Endothelial cell of umbilical vein (primary cell): ENCODE measurements at regions not wholly inside any gene's neighbourhood (a gene's known extent, or its start where the extent isn't known, plus 50 kb on each side); places are given as distances from the start of the nearest gene placed in this dataset.

Experiments used
- BruUV-seq: library from RNA; stranded (reverse); fragments of 400-500 nt; replicated peaks from 2 replicates; lab custom pipeline; 2021; lab: Mats Ljungman, UMichigan
- CTCF ChIA-PET: fragments of 300-600, 350-600 bp; sonication (Branson Sonifier 250); formaldehyde crosslinking; loops from one replicate; lab custom pipeline; 2021; ENCODE audit warnings: antibody characterized with exemption, inconsistent platforms; lab: Charles Lee
- POLR2A ChIA-PET: fragments of 300-600, 350-600 bp; sonication (Branson Sonifier 250); formaldehyde crosslinking; loops from one replicate; lab custom pipeline; 2021; ENCODE audit warnings: antibody characterized with exemption, inconsistent platforms; lab: Charles Lee
- DNase-seq: peaks from one replicate; pipeline ENCODE4 v3.0.0-alpha.2; 2011; ENCODE audit warnings: low read depth, low spot score
- FAIRE-seq: peaks from 2 replicates; lab custom pipeline; 2011; peaks lifted over from hg19 to GRCh38; lab: Jason Lieb, UNC
- H2AFZ ChIP-seq: 2 replicates; pipeline ENCODE4 v1.6.0; 2012; ENCODE audit warnings: low read depth, low read length, control low read depth, inconsistent platforms
- H3K27ac ChIP-seq: 2 replicates; pipeline ENCODE4 v1.5.1; 2011; ENCODE audit warnings: low read depth, mild to moderate bottlenecking, control low read depth, low read length, moderate library complexity; ENCODE audit not compliant: insufficient read depth
- H3K27me3 ChIP-seq, 2 experiments: 2 replicates each; pipeline versions ENCODE4 v1.6.0 to v1.6.1; 2011; ENCODE audit warnings: low read length in 2 of 2, mixed read lengths in 1 of 2; ENCODE audit not compliant: control insufficient read depth in 2 of 2, insufficient read depth in 2 of 2
- H3K36me3 ChIP-seq, 2 experiments: 2 replicates in 1 of 2; 3 replicates in 1 of 2; pipeline ENCODE4 v1.5.1; 2011; ENCODE audit warnings: low read length in 2 of 2, mild to moderate bottlenecking in 1 of 2, moderate library complexity in 1 of 2; ENCODE audit not compliant: control insufficient read depth in 2 of 2, insufficient read depth in 2 of 2; ENCODE audit errors: extremely low read depth in 1 of 2
- H3K4me1 ChIP-seq: 3 replicates; pipeline ENCODE4 v1.5.1; 2011; ENCODE audit warnings: mild to moderate bottlenecking, low read length; ENCODE audit not compliant: control insufficient read depth, insufficient read depth; ENCODE audit errors: extremely low read depth
- H3K4me2 ChIP-seq: 2 replicates; pipeline ENCODE4 v1.6.1; 2011; ENCODE audit warnings: low read length, control low read depth, mixed read lengths; ENCODE audit not compliant: insufficient read depth
- H3K4me3 ChIP-seq, 3 experiments: fragments of 200-600 bp in 1 of 3; sonication (generic), shearing (Covaris generic) in 1 of 3; replicated peaks in 1 of 3; 2 replicates each; pipeline ENCODE4 v1.5.1; 2011 to 2016; ENCODE audit warnings: control low read depth in 3 of 3, low read length in 3 of 3, mild to moderate bottlenecking in 2 of 3, inconsistent platforms in 1 of 3, low read depth in 1 of 3, moderate library complexity in 1 of 3; ENCODE audit not compliant: insufficient read depth in 1 of 3
- H3K79me2 ChIP-seq: 2 replicates; pipeline ENCODE4 v1.6.0; 2012; ENCODE audit warnings: low read length, inconsistent platforms; ENCODE audit not compliant: control insufficient read depth, insufficient read depth
- H3K9ac ChIP-seq: replicated peaks from 2 replicates; pipeline ENCODE3; 2011; ENCODE audit warnings: low read length, control low read depth; ENCODE audit not compliant: insufficient read depth; ENCODE audit errors: extremely low read depth
- H3K9me1 ChIP-seq: replicated peaks from 3 replicates; pipeline ENCODE4 v1.6.0; 2011; ENCODE audit warnings: mild to moderate bottlenecking, low read length; ENCODE audit not compliant: control insufficient read depth, insufficient read depth; ENCODE audit errors: extremely low read depth
- H3K9me3 ChIP-seq: replicated peaks from 2 replicates; pipeline ENCODE4 v1.5.1; 2012; ENCODE audit warnings: low read length, inconsistent platforms; ENCODE audit not compliant: control insufficient read depth, insufficient read depth
- H4K20me1 ChIP-seq: replicated peaks from 2 replicates; pipeline ENCODE3; 2011; ENCODE audit warnings: mild to moderate bottlenecking, low read length; ENCODE audit not compliant: control insufficient read depth, insufficient read depth; ENCODE audit errors: extremely low read depth
- EZH2 ChIP-seq: IDR thresholded peaks from 2 replicates; pipeline ENCODE4 v1.6.1; 2012; ENCODE audit warnings: borderline replicate concordance, low read depth, mild to moderate bottlenecking, moderate library complexity, low read length, inconsistent platforms; ENCODE audit not compliant: severe bottlenecking
- FOS ChIP-seq: IDR thresholded peaks from 2 replicates; pipeline ENCODE4 v1.6.1; 2011; ENCODE audit warnings: mild to moderate bottlenecking, low read length, moderate library complexity, borderline replicate concordance; ENCODE audit not compliant: insufficient read depth
- GATA2 ChIP-seq: IDR thresholded peaks from 2 replicates; pipeline ENCODE4 v1.7.0; 2011; ENCODE audit warnings: low read depth, mild to moderate bottlenecking, moderate library complexity, mixed read lengths, low read length; ENCODE audit not compliant: insufficient read length, insufficient read depth
- JUN ChIP-seq: IDR thresholded peaks from 2 replicates; pipeline ENCODE4 v1.6.1; 2011; ENCODE audit warnings: borderline replicate concordance, low read depth; ENCODE audit not compliant: insufficient read length, insufficient read depth
- MYC ChIP-seq: IDR thresholded peaks from one replicate; pipeline ENCODE4 v1.6.1; 2011; ENCODE audit warnings: mild to moderate bottlenecking, low read depth, low read length
- POLR2A ChIP-seq: IDR thresholded peaks from 2 replicates; pipeline ENCODE4 v1.6.1; 2012; ENCODE audit warnings: low read depth, mild to moderate bottlenecking, control low read depth, low read length
- POLR2AphosphoS5 ChIP-seq: IDR thresholded peaks from 2 replicates; pipeline ENCODE4 v1.6.1; 2012; ENCODE audit warnings: low read depth, mild to moderate bottlenecking, control low read depth, low read length, moderate library complexity; ENCODE audit not compliant: insufficient read depth
- dilution Hi-C: fragments of 300-500 bp; cut with MboI; formaldehyde crosslinking; loops from one replicate; pipeline ENCODE4 v1.15.0; 2019; ENCODE audit warnings: low sequenced_read_pairs; ENCODE audit not compliant: extremely low pct_ligation_motif_present
- intact Hi-C: fragments of 100-400 bp; cut with micrococcal nuclease; formaldehyde crosslinking; loops from one replicate; pipeline ENCODE4 v1.10.0; 2022
- TF ChIP-seq, protein P1 (sequence below): IDR thresholded peaks from 2 replicates; pipeline ENCODE4 v1.6.1; 2011; ENCODE audit not compliant: insufficient read depth, insufficient read length
- TF ChIP-seq, protein P2 (sequence below), 2 donors: IDR thresholded peaks; 1 replicate in 1 of 2; 2 replicates in 1 of 2; pipeline ENCODE4 v1.5.1; 2011; ENCODE audit warnings: low read length in 2 of 2, mild to moderate bottlenecking in 2 of 2, moderate library complexity in 2 of 2, control low read depth in 1 of 2, inconsistent platforms in 1 of 2, low read depth in 1 of 2; ENCODE audit not compliant: insufficient read depth in 1 of 2; ENCODE audit errors: extremely low read depth in 1 of 2

DNA sequence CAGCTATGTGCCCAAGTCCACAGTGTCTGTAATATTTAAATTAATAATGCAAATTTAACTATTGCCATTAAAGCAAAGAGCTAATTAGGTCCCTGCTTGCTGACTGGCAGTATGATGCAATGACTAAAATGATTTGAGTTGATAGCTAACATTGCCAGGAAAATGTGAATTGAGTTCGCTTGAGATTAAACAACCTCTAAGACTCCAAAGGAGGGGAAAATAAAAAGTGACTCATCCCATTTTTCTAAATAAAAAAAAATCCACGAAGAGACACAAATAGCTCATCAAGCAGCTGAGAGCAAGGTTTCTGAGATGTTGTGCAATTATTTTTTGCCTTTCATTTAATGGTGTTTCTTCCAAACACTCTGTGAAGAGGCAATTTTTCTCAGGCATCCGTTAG lies 413.0 kb downstream of the MTX2 start:
- H3K9ac ChIP-seq = no peak overlapping the region
- intact Hi-C loops (no loop called here), dilution Hi-C loops (no loop called here)
- H4K20me1 ChIP-seq = no peaks in the 10 kb centered on the region
- no peaks in the 10 kb centered on the region for H3K36me3 ChIP-seq
- H3K9me3 ChIP-seq = no peaks in the 10 kb centered on the region
- ChIA-PET CTCF (interaction anchor here (0.8 to 2.2 kb wide), 4 partner anchors 10 to 28 kb away, joined by 3 to 12 read pairs (median 3); no protein-coding TSS in a partner anchor), POLR2A (no interaction called here)
- no peaks in the 10 kb centered on the region for H3K9me1 ChIP-seq
- H3K27me3 ChIP-seq = peaks cover 16 to 21% of the 10 kb centered on the region in 2 experiments
- H3K4me2 ChIP-seq = no peak overlapping the region
- no peak overlapping the region for H3K4me3 ChIP-seq
- no peak for DNase-seq
- TF ChIP-seq, protein P1, sequence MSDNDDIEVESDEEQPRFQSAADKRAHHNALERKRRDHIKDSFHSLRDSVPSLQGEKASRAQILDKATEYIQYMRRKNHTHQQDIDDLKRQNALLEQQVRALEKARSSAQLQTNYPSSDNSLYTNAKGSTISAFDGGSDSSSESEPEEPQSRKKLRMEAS = no peak
- no peak for TF ChIP-seq POLR2A
- TF ChIP-seq EZH2 = no peak
- TF ChIP-seq JUN = no peak
- TF ChIP-seq, protein P2, sequence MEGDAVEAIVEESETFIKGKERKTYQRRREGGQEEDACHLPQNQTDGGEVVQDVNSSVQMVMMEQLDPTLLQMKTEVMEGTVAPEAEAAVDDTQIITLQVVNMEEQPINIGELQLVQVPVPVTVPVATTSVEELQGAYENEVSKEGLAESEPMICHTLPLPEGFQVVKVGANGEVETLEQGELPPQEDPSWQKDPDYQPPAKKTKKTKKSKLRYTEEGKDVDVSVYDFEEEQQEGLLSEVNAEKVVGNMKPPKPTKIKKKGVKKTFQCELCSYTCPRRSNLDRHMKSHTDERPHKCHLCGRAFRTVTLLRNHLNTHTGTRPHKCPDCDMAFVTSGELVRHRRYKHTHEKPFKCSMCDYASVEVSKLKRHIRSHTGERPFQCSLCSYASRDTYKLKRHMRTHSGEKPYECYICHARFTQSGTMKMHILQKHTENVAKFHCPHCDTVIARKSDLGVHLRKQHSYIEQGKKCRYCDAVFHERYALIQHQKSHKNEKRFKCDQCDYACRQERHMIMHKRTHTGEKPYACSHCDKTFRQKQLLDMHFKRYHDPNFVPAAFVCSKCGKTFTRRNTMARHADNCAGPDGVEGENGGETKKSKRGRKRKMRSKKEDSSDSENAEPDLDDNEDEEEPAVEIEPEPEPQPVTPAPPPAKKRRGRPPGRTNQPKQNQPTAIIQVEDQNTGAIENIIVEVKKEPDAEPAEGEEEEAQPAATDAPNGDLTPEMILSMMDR (IDR thresholded peaks at IDR 0.05; ENCODE audit: extremely low read depth in 1 of 2, insufficient read depth in 1 of 2, low read depth in 1 of 2, low read length in 2 of 2) = no peak
- TF ChIP-seq GATA2 = no peak
- no peaks in the 10 kb centered on the region for H3K4me1 ChIP-seq
- no peak overlapping the region for H2AFZ ChIP-seq
- no peak overlapping the region for H3K27ac ChIP-seq
- no peak for FAIRE-seq
- no peaks in the 10 kb centered on the region for H3K79me2 ChIP-seq
- no TSS peak for BruUV-seq

DNA sequence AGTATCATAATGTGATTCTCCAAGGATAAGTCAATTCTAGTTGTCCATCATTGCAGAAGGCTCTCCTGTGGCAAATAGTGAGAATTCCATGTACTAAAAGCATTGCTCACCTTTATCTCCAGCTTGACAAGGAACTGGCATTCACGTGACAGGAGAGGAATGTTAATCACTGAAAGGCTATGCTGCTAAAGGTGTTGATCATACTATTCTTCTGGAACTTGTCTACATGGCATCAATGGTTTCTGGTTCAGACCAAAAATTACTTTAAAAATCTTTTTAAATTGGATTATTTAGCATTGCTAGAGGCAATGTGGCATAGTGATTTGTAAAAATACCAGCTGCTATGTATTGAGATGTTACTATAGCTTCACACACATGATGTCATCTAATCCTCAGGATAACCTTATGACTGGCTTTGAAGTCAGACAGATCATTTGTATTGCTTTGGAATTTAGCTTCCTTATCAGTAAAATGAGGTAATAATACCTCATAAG lies 414.4 kb downstream of the MTX2 start:
- Histone ChIP-seq H3K9ac (no peak overlapping the region), H3K4me2 (no peak overlapping the region), H3K9me3 (no peaks in the 10 kb centered on the region), H3K27ac (no peak overlapping the region), H2AFZ (no peak overlapping the region), H3K4me1 (no peaks in the 10 kb centered on the region), H3K9me1 (no peaks in the 10 kb centered on the region), H3K4me3 (no peak overlapping the region), H3K27me3 (peaks cover 18 to 22% of the 10 kb centered on the region in 2 experiments), H4K20me1 (no peaks in the 10 kb centered on the region), H3K36me3 (no peaks in the 10 kb centered on the region), H3K79me2 (no peaks in the 10 kb centered on the region)
- POLR2A ChIA-PET = no interaction called here
- intact Hi-C loops (no loop called here), dilution Hi-C loops (no loop called here)
- DNase-seq (no peak), FAIRE-seq (no peak)
- no peak for TF ChIP-seq EZH2
- no peak for TF ChIP-seq POLR2A
- TF ChIP-seq POLR2AphosphoS5 = no peak
- TF ChIP-seq GATA2 = no peak
- no peak for TF ChIP-seq FOS
- no peak for TF ChIP-seq JUN
- TF ChIP-seq, protein P1 = no peak
- TF ChIP-seq, protein P2 (IDR thresholded peaks at IDR 0.05; ENCODE audit: extremely low read depth in 1 of 2, insufficient read depth in 1 of 2, low read depth in 1 of 2, low read length in 2 of 2) = no peak
- no peak for TF ChIP-seq MYC
- CTCF ChIA-PET = no interaction called here
- BruUV-seq = no TSS peak
